GM21723 (cell line): ENCODE measurements at regions not wholly inside any gene's neighbourhood (a gene's known extent, or its start where the extent isn't known, plus 50 kb on each side); places are given as distances from the start of the nearest gene placed in this dataset.

Experiments
- ATAC-seq: cut with Tn5 transposase; IDR thresholded peaks from one replicate; pipeline ENCODE4 v1.9.1; 2021; ENCODE audit warnings: mild to moderate bottlenecking, moderate library complexity; ENCODE audit not compliant: unreplicated experiment

- ATAC-seq = no peak
Measured at GRCh38 chr12:111089616-111090015, 169.2 kb upstream of the MYL2 start.

DNA sequence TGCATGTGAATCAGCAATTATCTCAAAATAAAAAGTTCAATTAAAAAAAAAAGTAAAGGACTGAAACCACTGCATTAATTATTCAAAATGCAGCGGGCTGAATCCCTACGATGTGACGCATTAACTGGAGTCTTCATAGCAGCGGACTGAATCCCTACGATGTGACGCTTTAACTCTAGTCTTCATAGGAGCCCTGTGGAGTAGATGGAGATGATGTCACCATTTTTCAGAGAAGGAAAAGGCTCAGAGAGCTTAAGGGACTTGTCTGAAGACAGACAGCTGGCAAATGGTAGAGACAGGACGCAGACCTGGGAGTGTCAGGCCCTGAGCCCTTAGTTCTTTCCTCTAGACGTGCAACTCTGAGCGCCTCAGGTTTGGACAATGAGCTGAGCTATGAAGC is 168.0 kb upstream of the MYL2 start:
- no peak for ATAC-seq

DNA sequence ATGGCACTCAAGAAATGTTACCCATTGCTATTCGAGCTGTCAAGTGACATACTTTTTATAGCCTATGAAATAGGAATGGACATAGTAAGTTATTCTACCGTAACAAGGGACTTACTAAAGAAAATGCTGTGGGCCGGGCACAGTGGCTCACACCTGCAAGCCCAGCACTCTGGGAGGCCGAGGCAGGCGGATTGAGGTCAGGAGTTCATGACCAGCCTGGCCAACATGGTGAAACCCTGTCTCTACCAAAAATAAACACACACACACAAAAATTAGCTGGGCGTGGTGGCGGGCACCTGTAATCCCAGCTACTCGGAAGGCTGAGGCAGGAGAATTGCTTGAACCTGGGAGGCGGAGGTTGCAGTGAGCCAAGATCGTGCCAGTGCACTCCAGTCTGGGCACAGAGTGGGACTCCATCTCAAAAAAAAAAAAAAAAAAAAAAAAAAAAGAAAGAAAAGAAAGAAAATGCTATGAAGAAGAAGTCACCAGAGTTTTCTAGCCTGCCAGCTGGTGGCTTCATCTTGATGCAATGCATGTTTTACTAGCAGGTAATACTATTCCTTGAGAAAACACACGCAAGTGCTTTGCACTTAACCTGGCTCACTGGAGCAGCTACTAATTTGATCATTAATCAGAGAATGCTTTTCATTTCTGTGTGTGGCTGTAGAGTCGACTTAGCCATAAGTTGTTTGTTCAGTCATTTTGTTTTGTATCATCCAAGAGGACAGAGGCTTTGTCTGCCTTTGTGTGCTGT is 166.7 kb upstream of the MYL2 start:
- ATAC-seq = no peak

DNA sequence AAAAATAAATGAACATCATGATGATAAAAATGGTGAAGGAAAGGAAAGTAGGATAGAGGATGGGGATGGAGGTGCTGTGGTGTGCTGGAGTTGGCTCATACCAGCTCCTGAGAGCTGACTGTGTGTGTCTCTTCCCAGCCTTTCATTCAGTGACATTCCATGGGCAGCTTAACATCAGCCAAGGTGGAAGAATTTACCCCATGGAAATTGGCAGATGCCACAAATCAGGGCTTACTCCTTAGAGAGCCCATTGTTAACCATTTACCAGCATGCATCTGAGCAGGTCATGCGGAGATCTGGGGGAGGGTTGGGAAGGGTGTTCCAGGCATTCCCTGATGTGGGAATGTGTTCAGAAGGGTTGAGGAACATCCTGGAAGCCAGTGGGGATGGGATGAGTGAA is 164.7 kb upstream of the MYL2 start:
- ATAC-seq = no peak

DNA sequence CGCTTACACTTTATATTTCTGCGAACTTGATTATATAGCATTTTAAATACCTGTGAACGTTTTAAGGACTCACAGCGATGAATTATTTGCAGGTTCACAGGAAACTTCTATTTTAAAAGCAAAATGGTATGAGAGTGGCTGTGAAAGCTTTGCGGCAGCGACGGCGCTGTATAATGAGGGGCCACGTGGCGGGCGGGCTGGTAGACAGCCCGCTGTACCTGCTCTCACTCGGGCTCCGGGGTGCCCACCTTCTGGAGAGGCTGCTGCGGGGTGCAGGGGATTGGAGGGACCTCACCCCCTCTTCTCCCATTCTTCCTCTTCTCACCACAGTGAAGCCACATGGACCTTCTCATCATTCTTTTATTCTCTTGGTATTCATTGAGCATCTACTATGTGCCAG is 164.2 kb upstream of the MYL2 start:
- no peak for ATAC-seq

- ATAC-seq = no peak
Measured at GRCh38 chr12:111084158-111084557, 163.8 kb upstream of the MYL2 start.

GRCh38 chr12:111081600-111081999 is 161.2 kb upstream of the MYL2 start:
- ATAC-seq = no peak

DNA sequence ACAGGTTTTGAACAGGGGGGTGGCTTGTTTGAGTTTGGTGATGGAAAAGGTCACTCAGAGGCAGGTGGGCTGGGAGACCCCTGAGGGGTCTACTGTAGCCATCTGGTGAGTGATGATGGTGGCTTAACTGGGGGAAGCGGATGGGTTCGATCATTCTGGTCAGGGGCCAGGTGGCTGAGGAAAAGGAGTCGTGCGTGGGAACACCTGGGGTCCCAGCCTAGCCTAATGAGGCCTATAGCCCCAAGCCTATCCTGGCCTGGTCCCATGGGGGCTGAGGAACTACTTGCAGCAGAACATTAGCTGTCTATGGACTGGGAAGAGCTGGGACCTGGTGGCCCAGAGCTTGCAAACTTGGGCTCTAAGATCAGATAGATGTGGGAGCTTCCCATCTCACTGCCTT is 158.4 kb upstream of the MYL2 start:
- no peak for ATAC-seq

DNA sequence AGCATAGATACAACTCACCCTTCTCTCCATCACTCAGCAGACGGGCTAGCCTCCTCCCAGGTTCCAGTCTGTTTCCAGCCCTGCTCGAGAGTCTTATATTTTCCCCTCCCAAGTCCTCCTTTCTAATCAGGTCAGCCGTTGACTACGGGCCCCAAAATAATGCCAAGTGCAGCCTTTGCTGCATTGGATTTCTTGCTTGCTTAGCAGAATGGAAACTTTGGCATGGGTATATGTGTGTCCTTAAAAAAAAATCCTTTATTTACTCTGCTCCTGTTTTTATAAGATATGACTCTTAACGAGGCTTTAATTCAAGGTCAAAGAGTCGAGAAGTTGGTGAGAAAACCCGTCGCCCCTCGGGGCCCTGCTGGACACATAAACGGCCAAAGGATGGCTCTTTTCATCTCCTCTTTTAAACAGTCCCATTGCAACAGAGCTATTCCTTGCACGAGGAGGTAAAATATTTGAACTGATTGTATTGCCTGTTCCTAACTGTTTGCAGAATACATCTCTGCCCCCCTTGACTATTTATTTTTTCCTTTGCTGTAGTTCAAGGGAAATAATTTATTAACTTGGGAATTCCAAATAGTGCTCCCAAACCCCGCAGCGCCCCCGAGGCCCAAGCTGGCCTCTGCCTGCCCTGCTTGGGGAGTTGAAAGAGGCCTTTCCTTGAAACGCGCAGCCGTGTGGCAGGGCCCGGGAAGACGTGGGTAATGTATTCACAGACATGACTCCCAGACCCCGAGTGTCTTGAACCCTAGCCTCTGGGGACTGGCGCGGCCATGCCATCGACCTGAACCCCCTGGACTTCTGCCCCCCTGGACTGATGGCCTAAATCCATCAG is 156.5 kb upstream of the MYL2 start:
- no peak for ATAC-seq

GRCh38 chr12:111076199-111076598 is 155.8 kb upstream of the MYL2 start:
- no peak for ATAC-seq

GRCh38 chr12:111074965-111075364 is 154.6 kb upstream of the MYL2 start:
- ATAC-seq = no peak

- ATAC-seq = no peak
Measured at GRCh38 chr12:111074559-111074958, 154.2 kb upstream of the MYL2 start.

DNA sequence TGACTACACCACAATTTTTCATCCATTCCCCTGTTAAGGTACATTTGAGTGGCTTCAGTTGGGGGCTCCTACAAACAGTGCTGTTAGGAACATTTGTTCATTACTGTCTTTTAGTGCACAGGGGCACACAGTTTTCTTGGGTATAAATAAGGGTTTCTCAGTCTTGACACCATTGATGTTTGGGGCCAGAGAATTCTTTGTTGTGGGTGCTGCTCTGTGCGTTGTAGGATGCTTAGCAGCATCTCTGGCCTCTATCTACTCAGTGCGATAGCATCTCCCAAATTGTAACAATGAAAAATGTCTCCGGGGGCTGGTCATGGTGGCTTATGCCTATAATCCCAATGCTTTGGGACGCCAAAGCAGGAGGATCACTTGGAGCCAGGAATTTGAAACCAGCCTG is 153.0 kb upstream of the MYL2 start:
- no peak for ATAC-seq

DNA sequence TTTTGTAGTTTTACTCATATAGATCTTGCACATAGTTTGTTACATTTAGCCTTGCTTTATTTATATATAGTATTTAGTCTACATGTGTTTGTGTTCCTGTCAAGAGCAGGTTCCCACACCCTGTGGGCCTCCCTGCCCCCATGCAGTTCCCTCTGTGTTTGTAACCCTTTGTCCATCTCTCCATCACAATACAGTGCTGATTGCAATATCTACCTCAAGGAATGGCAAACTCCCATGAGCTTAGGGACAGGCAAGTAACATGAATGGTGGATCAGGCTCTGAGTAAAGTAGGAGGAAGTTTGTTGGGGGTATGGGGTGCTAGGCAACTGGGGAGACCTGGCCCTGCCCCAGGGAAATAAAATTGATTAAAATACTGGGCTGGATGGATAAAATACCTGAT is 151.9 kb upstream of the MYL2 start:
- no peak for ATAC-seq

DNA sequence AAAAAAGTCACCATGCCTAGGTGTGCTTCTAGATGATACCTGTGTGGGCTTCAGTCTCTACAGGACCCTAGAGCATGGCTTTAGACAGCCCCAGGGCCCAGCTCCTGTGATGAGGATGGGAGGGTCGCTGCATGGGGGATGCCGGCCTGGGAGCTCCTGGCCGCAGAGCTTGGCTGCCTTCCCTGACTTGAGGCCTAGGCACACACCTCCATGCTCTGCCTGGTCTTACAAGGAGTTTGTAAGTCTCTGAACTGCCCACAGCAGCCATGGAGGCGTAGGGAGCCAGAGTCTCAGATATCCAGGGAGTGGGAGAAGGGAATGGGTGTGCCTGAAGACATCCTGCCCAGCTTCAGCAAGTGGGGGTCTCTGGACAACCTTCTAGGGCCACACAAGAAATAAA is 149.5 kb upstream of the MYL2 start:
- no peak for ATAC-seq

GRCh38 chr12:111068290-111068689 is 147.9 kb upstream of the MYL2 start:
- ATAC-seq = no peak

- no peak for ATAC-seq
Measured at GRCh38 chr12:111067498-111067897, 147.1 kb upstream of the MYL2 start.

DNA sequence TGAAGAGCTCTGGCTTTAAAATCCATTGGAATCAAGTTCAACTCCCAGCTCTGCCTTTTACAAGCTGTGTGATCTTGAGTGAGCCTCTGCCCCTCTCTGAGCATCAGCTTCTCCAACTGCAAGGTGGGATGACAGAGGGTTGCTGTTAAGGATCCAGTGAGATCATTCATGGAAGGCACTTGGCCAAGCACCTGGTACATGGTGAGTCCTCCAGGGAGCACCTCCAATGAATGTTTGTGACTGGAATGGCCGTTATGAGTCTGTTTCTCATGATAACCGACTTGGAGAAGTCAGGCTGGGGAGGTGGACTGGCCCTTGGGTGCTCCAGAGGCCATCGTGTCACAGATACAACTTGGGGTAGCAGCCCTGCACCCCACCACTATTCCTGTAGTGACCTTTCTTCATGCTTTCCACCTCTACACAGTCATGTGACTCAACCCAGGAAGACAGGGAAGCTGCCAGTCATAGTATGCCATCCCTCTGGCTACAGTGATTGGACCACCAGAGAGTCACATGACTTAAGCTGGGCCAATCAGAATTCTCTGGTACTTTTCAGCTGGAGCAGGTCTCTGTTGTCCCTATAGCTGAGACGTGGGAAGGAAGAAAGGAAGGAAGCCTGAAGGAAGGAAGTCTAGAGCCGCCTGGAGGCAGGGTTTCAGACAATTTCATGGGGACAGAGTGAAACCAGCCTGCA is 146.5 kb upstream of the MYL2 start:
- no peak for ATAC-seq

GRCh38 chr12:111064982-111065381 is 144.6 kb upstream of the MYL2 start:
- no peak for ATAC-seq

GRCh38 chr12:111064154-111064553 is 143.8 kb upstream of the MYL2 start:
- ATAC-seq = no peak

DNA sequence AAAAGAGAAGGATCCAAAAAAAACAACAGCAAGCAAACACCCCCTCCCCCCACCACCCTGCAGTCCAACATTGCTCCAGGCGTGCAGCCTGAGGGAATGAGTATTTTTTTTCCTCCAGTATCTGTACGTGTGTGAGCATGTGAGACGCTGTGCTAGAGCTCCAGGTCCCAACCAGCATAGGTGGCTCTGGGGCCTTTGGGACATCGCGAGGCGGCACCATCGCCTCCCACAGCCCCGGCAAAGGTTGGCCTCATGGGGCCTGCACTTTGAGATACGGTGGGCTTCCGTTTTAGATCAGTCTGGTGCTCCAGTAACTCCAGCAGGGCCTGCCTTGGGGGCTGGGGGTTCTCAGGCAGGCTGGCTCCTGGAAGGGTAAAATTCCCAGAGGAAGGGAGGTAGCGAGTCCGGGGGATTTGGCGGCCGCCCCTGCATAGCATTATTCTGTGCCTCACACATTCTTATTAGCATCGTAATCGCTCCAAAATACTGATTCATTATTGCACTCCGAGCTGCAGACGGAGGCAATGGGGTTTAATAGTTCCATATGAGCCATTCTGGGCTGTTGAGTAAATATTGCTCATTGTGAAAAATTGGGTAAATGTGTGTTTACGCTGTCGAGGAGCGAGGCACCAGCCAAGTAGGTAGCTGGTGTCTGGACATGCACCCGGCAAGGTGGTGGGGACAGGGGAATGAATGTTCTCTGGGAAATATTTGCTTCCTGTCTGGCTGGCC is 143.1 kb upstream of the MYL2 start:
- no peak for ATAC-seq
